ENCODE measurements at regions not wholly inside any gene's neighbourhood (a gene's known extent, or its start where the extent isn't known, plus 50 kb on each side); places are given as distances from the start of the nearest gene placed in this dataset.

GRCh38 chr10:129025787-129026186 is 441.3 kb upstream of the MGMT start:
- TF ChIP-seq CTCF (IDR thresholded peaks at IDR 0.05; ENCODE audit: extremely low read depth, missing control alignments) = no peak
- no peak for DNase-seq (ENCODE audit: low spot score)

GRCh38 chr10:129027906-129028305 is 439.1 kb upstream of the MGMT start:
- no peak for DNase-seq (ENCODE audit: low spot score)
- TF ChIP-seq CTCF (IDR thresholded peaks at IDR 0.05; ENCODE audit: extremely low read depth, missing control alignments) = no peak

- no peak for DNase-seq (ENCODE audit: low spot score)
- no peak for TF ChIP-seq CTCF (IDR thresholded peaks at IDR 0.05; ENCODE audit: extremely low read depth, missing control alignments)
Observed at GRCh38 chr10:129028451-129028850, 438.6 kb upstream of the MGMT start.

GRCh38 chr10:129029051-129029450 is 438.0 kb upstream of the MGMT start:
- DNase-seq (ENCODE audit: low spot score) = no peak

GRCh38 chr10:129029851-129030602 is 437.0 kb upstream of the MGMT start:
- no peak for TF ChIP-seq CTCF (IDR thresholded peaks at IDR 0.05; ENCODE audit: extremely low read depth, missing control alignments)
- DNase-seq (ENCODE audit: low spot score) = no peak

More at GRCh38 chr10:129029051-129029450, 438.0 kb upstream of the MGMT start:
- TF ChIP-seq CTCF (IDR thresholded peaks at IDR 0.05; ENCODE audit: extremely low read depth, missing control alignments) = no peak

GRCh38 chr10:129030603-129030895 is 436.5 kb upstream of the MGMT start:
- no peak for DNase-seq (ENCODE audit: low spot score)
- TF ChIP-seq CTCF (IDR thresholded peaks at IDR 0.05; ENCODE audit: extremely low read depth, missing control alignments) = no peak

- DNase-seq (ENCODE audit: low spot score) = peak; percentile 71
- peak; percentile 81 for TF ChIP-seq CTCF (IDR thresholded peaks at IDR 0.05; ENCODE audit: extremely low read depth, missing control alignments)
Observed at GRCh38 chr10:129030996-129031843, 435.8 kb upstream of the MGMT start.
